WTC11 (cell line): ENCODE measurements at regions not wholly inside any gene's neighbourhood (a gene's known extent, or its start where the extent isn't known, plus 50 kb on each side); places are given as distances from the start of the nearest gene placed in this dataset.

ENCODE experiments used
- ATAC-seq: fragments of 200-7000 bp; cut with Tn5 transposase; 2 replicates; pipeline ENCODE4 v1.10.0; 2021; ENCODE audit warnings: mild to moderate bottlenecking, moderate library complexity
- CTCF ChIA-PET: fragments of 300-600 bp; sonication (Branson Sonifier 250); formaldehyde crosslinking; loops from one replicate; lab custom pipeline; 2021; ENCODE audit warnings: antibody characterized with exemption; lab: Charles Lee
- POLR2A ChIA-PET: fragments of 350-600 bp; sonication (Branson Sonifier 250); formaldehyde crosslinking; loops from one replicate; lab custom pipeline; 2021; ENCODE audit warnings: antibody characterized with exemption; lab: Charles Lee
- DNase-seq: peaks from one replicate; pipeline ENCODE4 v3.0.0; 2021; ENCODE audit warnings: low spot score
- H3K27ac Mint-ChIP-seq: 2 replicates; pipeline ENCODE4 v1.8.0; 2021; ENCODE audit warnings: mixed read lengths
- H3K27me3 Mint-ChIP-seq: 2 replicates; pipeline ENCODE4 v1.8.0; 2021; ENCODE audit warnings: low read depth, mild to moderate bottlenecking, moderate library complexity, mixed read lengths
- H3K36me3 Mint-ChIP-seq: 2 replicates; pipeline ENCODE4 v1.8.0; 2021; ENCODE audit warnings: mixed read lengths
- H3K4me1 Mint-ChIP-seq: 2 replicates; pipeline ENCODE4 v1.8.0; 2022; ENCODE audit warnings: mixed read lengths
- H3K4me3 Mint-ChIP-seq: 2 replicates; pipeline ENCODE4 v1.8.0; 2021; ENCODE audit warnings: mild to moderate bottlenecking, moderate library complexity, mixed read lengths
- H3K9me3 Mint-ChIP-seq: 2 replicates; pipeline ENCODE4 v1.8.0; 2021; ENCODE audit warnings: mixed read lengths
- ATF1 ChIP-seq: sonication (generic); formaldehyde crosslinking; IDR thresholded peaks from 2 replicates; pipeline ENCODE4 v1.8.1; 2023; ENCODE audit warnings: mild to moderate bottlenecking, moderate library complexity, missing genetic modification reagents
- ETV6 ChIP-seq: sonication (generic); formaldehyde crosslinking; IDR thresholded peaks from 2 replicates; pipeline ENCODE4 v1.8.1; 2022; ENCODE audit warnings: mild to moderate bottlenecking, missing genetic modification reagents
- FOXJ3 ChIP-seq: sonication (generic); formaldehyde crosslinking; IDR thresholded peaks from 2 replicates; pipeline ENCODE4 v1.9.0; 2021; ENCODE audit warnings: missing genetic modification reagents, mild to moderate bottlenecking, borderline replicate concordance
- GABPB1 ChIP-seq: sonication (generic); formaldehyde crosslinking; IDR thresholded peaks from 2 replicates; pipeline ENCODE4 v1.8.1; 2023; ENCODE audit warnings: mild to moderate bottlenecking, missing genetic modification reagents
- JUN ChIP-seq: sonication (generic); formaldehyde crosslinking; IDR thresholded peaks from 2 replicates; pipeline ENCODE4 v1.8.0; 2023; ENCODE audit warnings: mild to moderate bottlenecking, missing genetic modification reagents
- MXD4 ChIP-seq: fragments of 250-450 bp; sonication (Bioruptor Pico); IDR thresholded peaks from 2 replicates; pipeline ENCODE4 v1.8.0; 2021; ENCODE audit warnings: mild to moderate bottlenecking, moderate library complexity, borderline replicate concordance
- MYBL2 ChIP-seq: sonication (generic); formaldehyde crosslinking; IDR thresholded peaks from 2 replicates; pipeline ENCODE4 v1.8.1; 2023; ENCODE audit warnings: mild to moderate bottlenecking, moderate library complexity, missing genetic modification reagents
- NFATC4 ChIP-seq: fragments of 250-450 bp; sonication (Bioruptor Pico); IDR thresholded peaks from 2 replicates; pipeline ENCODE4 v1.9.0; 2021; ENCODE audit warnings: mild to moderate bottlenecking
- NFYB ChIP-seq: sonication (generic); formaldehyde crosslinking; conservative IDR thresholded peaks from 2 replicates; pipeline ENCODE4 v1.8.0; 2022; ENCODE audit warnings: low read depth, missing genetic modification reagents
- NR3C1 ChIP-seq: sonication (generic); formaldehyde crosslinking; conservative IDR thresholded peaks from 2 replicates; pipeline ENCODE4 v1.8.1; 2023; ENCODE audit warnings: low read depth, mild to moderate bottlenecking, missing genetic modification reagents
- RORB ChIP-seq: fragments of 250-450 bp; sonication (Bioruptor Pico); IDR thresholded peaks from 2 replicates; pipeline ENCODE4 v1.9.0; 2021; ENCODE audit warnings: mild to moderate bottlenecking
- SMAD3 ChIP-seq: sonication (generic); formaldehyde crosslinking; IDR thresholded peaks from 2 replicates; pipeline ENCODE4 v1.8.0; 2022; ENCODE audit warnings: missing genetic modification reagents, mild to moderate bottlenecking, borderline replicate concordance
- TEAD1 ChIP-seq: sonication (generic); formaldehyde crosslinking; IDR thresholded peaks from 2 replicates; pipeline ENCODE4 v1.8.0; 2022; ENCODE audit warnings: mild to moderate bottlenecking, missing genetic modification reagents
- TEAD4 ChIP-seq: sonication (generic); formaldehyde crosslinking; IDR thresholded peaks from 2 replicates; pipeline ENCODE4 v1.8.0; 2022; ENCODE audit warnings: mild to moderate bottlenecking, missing genetic modification reagents
- ZBTB21 ChIP-seq: sonication (generic); formaldehyde crosslinking; IDR thresholded peaks from 2 replicates; pipeline ENCODE4 v1.8.1; 2023; ENCODE audit warnings: mild to moderate bottlenecking, missing genetic modification reagents, borderline replicate concordance
- ZNF121 ChIP-seq: sonication (generic); formaldehyde crosslinking; IDR thresholded peaks from 2 replicates; pipeline ENCODE4 v1.8.0; 2023; ENCODE audit warnings: missing genetic modification reagents
- ZNF232 ChIP-seq: sonication (generic); formaldehyde crosslinking; IDR thresholded peaks from 2 replicates; pipeline ENCODE4 v1.8.0; 2022; ENCODE audit warnings: mild to moderate bottlenecking, missing genetic modification reagents
- ZNF396 ChIP-seq: fragments of 250-450 bp; sonication (Bioruptor Pico); IDR thresholded peaks from 2 replicates; pipeline ENCODE4 v1.8.0; 2021; ENCODE audit warnings: mild to moderate bottlenecking, moderate library complexity, borderline replicate concordance
- TF ChIP-seq, protein P1 (sequence below): fragments of 250-450 bp; sonication (Bioruptor Pico); IDR thresholded peaks from 2 replicates; pipeline ENCODE4 v1.9.0; 2021; ENCODE audit warnings: mild to moderate bottlenecking
- TF ChIP-seq, protein P2 (sequence below): sonication (generic); formaldehyde crosslinking; IDR thresholded peaks from 2 replicates; pipeline ENCODE4 v1.8.1; 2022; ENCODE audit warnings: missing genetic modification reagents, borderline replicate concordance
- TF ChIP-seq, protein P3 (sequence below): sonication (generic); formaldehyde crosslinking; IDR thresholded peaks from 2 replicates; pipeline ENCODE4 v1.8.0; 2022; ENCODE audit warnings: mild to moderate bottlenecking, missing genetic modification reagents
- TF ChIP-seq, protein P4 (sequence below): sonication (generic); formaldehyde crosslinking; IDR thresholded peaks from 2 replicates; pipeline ENCODE4 v1.8.0; 2023; ENCODE audit warnings: missing genetic modification reagents, mild to moderate bottlenecking, borderline replicate concordance
- TF ChIP-seq, protein P5 (sequence below): fragments of 250-450 bp; sonication (Bioruptor Pico); IDR thresholded peaks from 2 replicates; pipeline ENCODE4 v1.8.0; 2021; ENCODE audit warnings: mild to moderate bottlenecking

DNA sequence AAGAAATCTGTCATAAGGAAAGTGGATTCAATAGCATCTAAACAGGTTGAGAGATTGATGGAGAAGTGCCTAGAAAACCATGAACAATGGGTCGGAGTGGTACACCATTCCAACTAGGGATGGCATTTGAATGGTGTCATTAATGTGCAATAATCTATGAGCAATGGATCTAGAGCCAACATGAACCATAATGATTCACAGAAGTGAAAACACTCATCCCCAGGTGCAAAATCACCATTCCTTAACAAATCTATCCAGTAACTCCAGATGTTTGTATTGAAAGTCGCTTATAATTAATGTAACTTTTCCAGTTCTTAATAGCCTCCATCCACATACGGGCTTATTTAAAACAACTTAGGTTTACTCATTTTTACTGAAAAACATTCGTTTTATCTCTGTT is 201.3 kb upstream of the ADGRL4 start:
- H3K4me3 Mint-ChIP-seq = no peak overlapping the region
- ChIA-PET CTCF (no interaction called here), POLR2A (no interaction called here)
- H3K4me1 Mint-ChIP-seq = no peaks in the 10 kb centered on the region
- DNase-seq = no peak
- no peaks in the 10 kb centered on the region for H3K27me3 Mint-ChIP-seq
- no peaks in the 10 kb centered on the region for H3K36me3 Mint-ChIP-seq
- no peak for ATAC-seq
- H3K9me3 Mint-ChIP-seq = peaks cover 5% of the 10 kb centered on the region
- H3K27ac Mint-ChIP-seq = no peak overlapping the region
- TF ChIP-seq ETV6 (CRISPR knock-in tag) (no peak), SMAD3 (CRISPR knock-in tag) (no peak), ZNF396 (CRISPR knock-in tag) (no peak), ZNF232 (no peak), ATF1 (CRISPR knock-in tag) (no peak)
- TF ChIP-seq, protein P1, sequence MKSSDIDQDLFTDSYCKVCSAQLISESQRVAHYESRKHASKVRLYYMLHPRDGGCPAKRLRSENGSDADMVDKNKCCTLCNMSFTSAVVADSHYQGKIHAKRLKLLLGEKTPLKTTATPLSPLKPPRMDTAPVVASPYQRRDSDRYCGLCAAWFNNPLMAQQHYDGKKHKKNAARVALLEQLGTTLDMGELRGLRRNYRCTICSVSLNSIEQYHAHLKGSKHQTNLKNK (CRISPR knock-in tag) = no peak
- TF ChIP-seq, protein P2, sequence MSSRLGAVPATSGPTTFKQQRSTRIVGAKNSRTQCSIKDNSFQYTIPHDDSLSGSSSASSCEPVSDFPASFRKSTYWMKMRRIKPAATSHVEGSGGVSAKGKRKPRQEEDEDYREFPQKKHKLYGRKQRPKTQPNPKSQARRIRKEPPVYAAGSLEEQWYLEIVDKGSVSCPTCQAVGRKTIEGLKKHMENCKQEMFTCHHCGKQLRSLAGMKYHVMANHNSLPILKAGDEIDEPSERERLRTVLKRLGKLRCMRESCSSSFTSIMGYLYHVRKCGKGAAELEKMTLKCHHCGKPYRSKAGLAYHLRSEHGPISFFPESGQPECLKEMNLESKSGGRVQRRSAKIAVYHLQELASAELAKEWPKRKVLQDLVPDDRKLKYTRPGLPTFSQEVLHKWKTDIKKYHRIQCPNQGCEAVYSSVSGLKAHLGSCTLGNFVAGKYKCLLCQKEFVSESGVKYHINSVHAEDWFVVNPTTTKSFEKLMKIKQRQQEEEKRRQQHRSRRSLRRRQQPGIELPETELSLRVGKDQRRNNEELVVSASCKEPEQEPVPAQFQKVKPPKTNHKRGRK (CRISPR knock-in tag) = no peak
- TF ChIP-seq, protein P3, sequence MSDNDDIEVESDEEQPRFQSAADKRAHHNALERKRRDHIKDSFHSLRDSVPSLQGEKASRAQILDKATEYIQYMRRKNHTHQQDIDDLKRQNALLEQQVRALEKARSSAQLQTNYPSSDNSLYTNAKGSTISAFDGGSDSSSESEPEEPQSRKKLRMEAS (CRISPR knock-in tag) = no peak
- TF ChIP-seq, all 79 proteins: peak for 0

DNA sequence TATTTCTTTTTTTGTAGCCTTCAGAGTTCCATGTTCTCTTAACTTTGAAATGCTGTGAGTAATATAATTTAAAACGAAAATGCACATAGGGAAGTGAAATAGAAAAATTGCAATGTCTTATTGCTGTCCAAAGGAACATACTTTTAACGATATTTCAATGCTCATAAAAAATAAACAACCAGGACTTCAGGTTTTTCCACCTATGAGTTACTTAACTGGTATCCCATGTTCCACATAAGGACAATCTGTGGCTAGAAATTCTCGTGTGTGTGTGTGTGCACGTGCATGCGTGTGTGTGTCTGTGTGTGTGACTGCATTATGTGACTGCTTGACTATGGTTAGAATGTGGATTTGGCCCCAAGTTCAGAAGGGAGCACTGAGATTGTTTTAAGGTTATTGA is 200.8 kb upstream of the ADGRL4 start:
- Mint-ChIP-seq H3K4me3 (no peak overlapping the region), H3K4me1 (no peaks in the 10 kb centered on the region), H3K27ac (no peak overlapping the region), H3K27me3 (no peaks in the 10 kb centered on the region), H3K9me3 (peaks cover 5% of the 10 kb centered on the region), H3K36me3 (no peaks in the 10 kb centered on the region)
- no peak for ATAC-seq
- TF ChIP-seq, protein P4, sequence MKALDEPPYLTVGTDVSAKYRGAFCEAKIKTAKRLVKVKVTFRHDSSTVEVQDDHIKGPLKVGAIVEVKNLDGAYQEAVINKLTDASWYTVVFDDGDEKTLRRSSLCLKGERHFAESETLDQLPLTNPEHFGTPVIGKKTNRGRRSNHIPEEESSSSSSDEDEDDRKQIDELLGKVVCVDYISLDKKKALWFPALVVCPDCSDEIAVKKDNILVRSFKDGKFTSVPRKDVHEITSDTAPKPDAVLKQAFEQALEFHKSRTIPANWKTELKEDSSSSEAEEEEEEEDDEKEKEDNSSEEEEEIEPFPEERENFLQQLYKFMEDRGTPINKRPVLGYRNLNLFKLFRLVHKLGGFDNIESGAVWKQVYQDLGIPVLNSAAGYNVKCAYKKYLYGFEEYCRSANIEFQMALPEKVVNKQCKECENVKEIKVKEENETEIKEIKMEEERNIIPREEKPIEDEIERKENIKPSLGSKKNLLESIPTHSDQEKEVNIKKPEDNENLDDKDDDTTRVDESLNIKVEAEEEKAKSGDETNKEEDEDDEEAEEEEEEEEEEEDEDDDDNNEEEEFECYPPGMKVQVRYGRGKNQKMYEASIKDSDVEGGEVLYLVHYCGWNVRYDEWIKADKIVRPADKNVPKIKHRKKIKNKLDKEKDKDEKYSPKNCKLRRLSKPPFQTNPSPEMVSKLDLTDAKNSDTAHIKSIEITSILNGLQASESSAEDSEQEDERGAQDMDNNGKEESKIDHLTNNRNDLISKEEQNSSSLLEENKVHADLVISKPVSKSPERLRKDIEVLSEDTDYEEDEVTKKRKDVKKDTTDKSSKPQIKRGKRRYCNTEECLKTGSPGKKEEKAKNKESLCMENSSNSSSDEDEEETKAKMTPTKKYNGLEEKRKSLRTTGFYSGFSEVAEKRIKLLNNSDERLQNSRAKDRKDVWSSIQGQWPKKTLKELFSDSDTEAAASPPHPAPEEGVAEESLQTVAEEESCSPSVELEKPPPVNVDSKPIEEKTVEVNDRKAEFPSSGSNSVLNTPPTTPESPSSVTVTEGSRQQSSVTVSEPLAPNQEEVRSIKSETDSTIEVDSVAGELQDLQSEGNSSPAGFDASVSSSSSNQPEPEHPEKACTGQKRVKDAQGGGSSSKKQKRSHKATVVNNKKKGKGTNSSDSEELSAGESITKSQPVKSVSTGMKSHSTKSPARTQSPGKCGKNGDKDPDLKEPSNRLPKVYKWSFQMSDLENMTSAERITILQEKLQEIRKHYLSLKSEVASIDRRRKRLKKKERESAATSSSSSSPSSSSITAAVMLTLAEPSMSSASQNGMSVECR (CRISPR knock-in tag) = no peak
- no peak for TF ChIP-seq MXD4 (CRISPR knock-in tag)
- TF ChIP-seq MYBL2 (CRISPR knock-in tag) = no peak
- no peak for TF ChIP-seq TEAD1
- no peak for TF ChIP-seq NFYB (CRISPR knock-in tag)
- TF ChIP-seq NR3C1 (CRISPR knock-in tag) = no peak
- TF ChIP-seq RORB = no peak
- TF ChIP-seq, protein P5, sequence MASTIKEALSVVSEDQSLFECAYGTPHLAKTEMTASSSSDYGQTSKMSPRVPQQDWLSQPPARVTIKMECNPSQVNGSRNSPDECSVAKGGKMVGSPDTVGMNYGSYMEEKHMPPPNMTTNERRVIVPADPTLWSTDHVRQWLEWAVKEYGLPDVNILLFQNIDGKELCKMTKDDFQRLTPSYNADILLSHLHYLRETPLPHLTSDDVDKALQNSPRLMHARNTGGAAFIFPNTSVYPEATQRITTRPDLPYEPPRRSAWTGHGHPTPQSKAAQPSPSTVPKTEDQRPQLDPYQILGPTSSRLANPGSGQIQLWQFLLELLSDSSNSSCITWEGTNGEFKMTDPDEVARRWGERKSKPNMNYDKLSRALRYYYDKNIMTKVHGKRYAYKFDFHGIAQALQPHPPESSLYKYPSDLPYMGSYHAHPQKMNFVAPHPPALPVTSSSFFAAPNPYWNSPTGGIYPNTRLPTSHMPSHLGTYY = no peak
- TF ChIP-seq ZBTB21 (CRISPR knock-in tag) = no peak
- TF ChIP-seq ZNF121 = no peak
- no peak for TF ChIP-seq FOXJ3
- no peak for TF ChIP-seq TEAD4 (CRISPR knock-in tag)
- no peak for TF ChIP-seq GABPB1 (CRISPR knock-in tag)
- no peak for TF ChIP-seq JUN
- no peak for TF ChIP-seq NFATC4 (CRISPR knock-in tag)
- CTCF ChIA-PET = no interaction called here
- POLR2A ChIA-PET = no interaction called here
- no peak for DNase-seq
